GM12864 (cell line): ENCODE measurements at regions not wholly inside any gene's neighbourhood (a gene's known extent, or its start where the extent isn't known, plus 50 kb on each side); places are given as distances from the start of the nearest gene placed in this dataset.
A peak's percentile ranks its signal among the peaks of the same experiment; 100 is the strongest.

Source experiments
- DNase-seq: peaks from one replicate; pipeline ENCODE4 v3.0.0-alpha.2; 2011; ENCODE audit warnings: low read depth
- H3K4me3 ChIP-seq: 2 replicates; pipeline ENCODE4 v1.5.1; 2011; ENCODE audit warnings: mild to moderate bottlenecking, low read depth, low read length, control low read depth
- CTCF ChIP-seq: IDR thresholded peaks from 2 replicates; pipeline ENCODE4 v1.5.1; 2011; ENCODE audit warnings: low read depth, mild to moderate bottlenecking, moderate library complexity, low read length, control low read depth, inconsistent platforms; ENCODE audit errors: missing control alignments

DNA sequence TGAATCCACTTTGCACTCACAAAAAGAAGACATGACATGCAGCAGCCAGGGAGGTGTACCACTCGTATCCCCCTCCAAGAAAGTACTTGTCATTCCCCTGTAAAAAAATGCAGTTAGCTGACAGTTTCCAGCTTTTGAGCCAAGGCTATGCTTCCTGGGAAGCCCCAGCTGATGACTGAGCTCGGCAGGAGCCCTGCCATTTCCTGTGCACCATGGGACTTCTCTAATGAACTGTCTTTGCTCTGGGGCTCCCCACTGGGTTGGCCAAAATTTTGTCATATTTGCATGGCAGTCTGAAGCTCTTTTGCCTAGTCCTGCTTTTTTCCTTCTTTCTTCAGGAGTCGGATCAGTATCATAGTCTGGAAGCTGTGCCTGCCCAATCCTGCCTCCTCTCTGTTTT is 104.5 kb upstream of the MAOA start:
- TF ChIP-seq CTCF = no peak
- H3K4me3 ChIP-seq = no peak overlapping the region
- DNase-seq = no peak

DNA sequence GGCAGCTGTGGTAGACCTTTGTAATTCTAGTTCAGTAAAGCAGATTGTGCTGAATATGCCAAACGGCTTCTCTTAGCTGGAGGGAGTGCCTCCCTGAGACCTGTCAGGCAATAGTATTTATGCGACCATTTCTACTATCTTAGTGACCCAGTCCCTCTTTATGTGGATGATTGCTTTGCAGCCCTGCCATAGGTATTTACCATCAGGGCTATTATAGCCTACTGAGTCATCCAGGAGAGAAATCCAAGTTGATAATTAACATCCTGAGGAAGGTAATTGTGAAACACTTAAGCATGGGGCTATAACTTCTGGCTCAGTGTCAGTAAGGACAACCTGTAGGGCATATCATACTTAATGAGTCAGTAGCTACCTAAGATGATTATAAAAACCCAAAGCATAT is 103.9 kb upstream of the MAOA start:
- DNase-seq = no peak
- no peak for TF ChIP-seq CTCF
- H3K4me3 ChIP-seq = no peak overlapping the region

DNA sequence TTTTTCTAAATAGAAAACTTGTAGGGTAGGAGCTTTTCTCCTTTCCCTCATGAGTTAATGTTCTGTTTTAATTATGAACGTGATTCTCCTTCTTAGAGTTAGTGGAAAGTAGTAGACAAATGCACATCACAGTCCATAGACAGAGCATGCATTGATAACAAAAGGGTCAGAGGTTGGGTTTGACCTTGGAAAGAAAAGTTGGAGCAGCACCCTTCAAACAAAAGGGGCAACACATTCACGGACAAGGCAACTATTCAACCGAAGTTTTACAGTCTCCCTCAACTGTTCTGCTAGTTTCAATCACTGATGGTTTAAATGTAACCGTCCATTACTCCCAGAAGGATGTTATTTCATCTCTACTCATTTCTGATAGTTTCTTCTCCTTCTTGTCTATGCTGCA is 103.4 kb upstream of the MAOA start:
- no peak for DNase-seq
- no peak overlapping the region for H3K4me3 ChIP-seq

GRCh38 chrX:43553257-43553656 is 102.8 kb upstream of the MAOA start:
- no peak for DNase-seq
- H3K4me3 ChIP-seq = no peak overlapping the region
- no peak for TF ChIP-seq CTCF

More for the DNA sequence above, 103.4 kb upstream of the MAOA start:
- no peak for TF ChIP-seq CTCF

DNA sequence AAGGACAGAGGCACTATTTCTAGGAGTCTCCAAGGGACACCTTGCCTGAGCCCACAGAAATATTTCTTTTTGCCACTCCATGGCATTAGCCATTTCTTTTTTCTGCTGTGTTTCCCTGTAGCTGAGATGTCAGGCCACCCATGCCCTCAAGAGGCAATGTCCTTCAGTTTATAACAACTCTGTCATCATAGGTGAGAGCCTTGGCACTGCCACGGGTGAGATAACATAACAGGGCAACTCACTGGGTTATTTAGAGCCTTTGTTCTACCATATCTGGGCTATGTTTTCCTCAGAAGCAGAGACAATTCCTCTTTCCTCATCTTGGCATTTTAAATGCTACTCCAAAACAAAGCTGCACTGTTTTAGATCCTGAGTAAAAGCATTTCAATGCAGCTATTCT is 99.9 kb upstream of the MAOA start:
- TF ChIP-seq CTCF = no peak
- no peak for DNase-seq
- H3K4me3 ChIP-seq = no peak overlapping the region

DNA sequence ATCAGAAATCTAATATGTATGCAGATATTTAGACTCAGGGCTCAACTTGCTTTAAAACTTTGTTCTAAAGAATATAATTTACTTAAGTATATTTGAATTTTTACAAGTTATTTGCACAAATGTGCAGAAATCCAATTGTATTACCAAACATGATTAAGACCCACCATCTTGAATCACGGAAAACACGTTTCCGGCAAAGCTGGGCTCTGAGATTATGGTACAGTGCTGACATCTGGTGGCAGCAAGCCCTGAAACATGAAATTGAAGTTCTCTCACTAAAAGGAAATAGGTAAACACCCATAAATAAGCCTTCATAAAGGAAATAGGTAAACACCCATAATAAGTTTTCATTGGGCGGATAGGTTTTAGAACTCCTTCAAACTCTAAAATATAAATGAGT is 98.3 kb upstream of the MAOA start:
- TF ChIP-seq CTCF = peak; percentile 47
- H3K4me3 ChIP-seq = no peak overlapping the region
- DNase-seq = peak; percentile 13

DNA sequence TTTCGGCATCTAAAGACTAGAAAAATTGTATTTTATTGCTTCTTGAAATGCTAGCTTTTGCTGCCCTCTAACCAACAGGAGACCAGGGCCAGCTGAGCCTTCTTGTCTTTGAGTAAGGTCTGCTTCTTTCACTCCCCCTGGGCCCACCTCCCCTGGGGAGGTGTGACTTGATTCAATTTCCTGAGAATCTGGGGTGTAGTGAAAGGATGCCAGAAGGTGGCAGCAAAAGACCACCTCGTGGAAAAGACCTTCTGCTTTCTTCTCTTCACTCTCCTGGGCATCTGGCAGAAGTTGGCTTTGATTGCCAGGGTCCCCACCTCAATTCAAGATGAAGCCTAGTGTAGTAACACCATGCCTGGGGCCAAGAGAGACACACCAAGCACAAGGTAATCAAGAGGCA is 96.5 kb upstream of the MAOA start:
- peak; percentile 32 for TF ChIP-seq CTCF
- no peak overlapping the region for H3K4me3 ChIP-seq
- DNase-seq = no peak
